Astrocyte (in vitro differentiated cells and primary cell): ENCODE measurements at regions not wholly inside any gene's neighbourhood (a gene's known extent, or its start where the extent isn't known, plus 50 kb on each side); places are given as distances from the start of the nearest gene placed in this dataset.

Source experiments
- DNase-seq: peaks from one replicate; pipeline ENCODE4 v3.0.0-alpha.2; 2010; ENCODE audit warnings: low read depth
- FAIRE-seq: peaks from 2 replicates; lab custom pipeline; 2011; peaks lifted over from hg19 to GRCh38; lab: Jason Lieb, UNC
- H2AFZ ChIP-seq: 2 replicates; pipeline ENCODE4 v1.6.0; 2012; ENCODE audit warnings: low read depth, low read length, inconsistent platforms
- H3K27ac ChIP-seq: 2 replicates; pipeline ENCODE4 v1.5.1; 2011; ENCODE audit warnings: low read depth, low read length, inconsistent platforms
- H3K27me3 ChIP-seq: 2 replicates; pipeline ENCODE4 v1.6.0; 2011; ENCODE audit warnings: low read length, inconsistent platforms; ENCODE audit not compliant: insufficient read depth
- H3K36me3 ChIP-seq: 2 replicates; pipeline ENCODE4 v1.5.1; 2011; ENCODE audit warnings: low read length, inconsistent platforms; ENCODE audit not compliant: insufficient read depth
- H3K4me1 ChIP-seq: 2 replicates; pipeline ENCODE4 v1.5.1; 2011; ENCODE audit warnings: low read length, inconsistent platforms; ENCODE audit not compliant: insufficient read depth
- H3K4me2 ChIP-seq: 2 replicates; pipeline ENCODE4 v1.6.0; 2012; ENCODE audit warnings: low read length, inconsistent platforms
- H3K4me3 ChIP-seq: 2 replicates; pipeline ENCODE4 v1.5.1; 2011; ENCODE audit warnings: low read depth, mild to moderate bottlenecking, low read length, inconsistent platforms; ENCODE audit not compliant: insufficient read depth
- H3K79me2 ChIP-seq: 2 replicates; pipeline ENCODE4 v1.6.0; 2012; ENCODE audit warnings: mild to moderate bottlenecking, low read length, inconsistent platforms; ENCODE audit not compliant: insufficient read depth
- H3K9ac ChIP-seq: 2 replicates; pipeline ENCODE4 v1.6.0; 2012; ENCODE audit warnings: mild to moderate bottlenecking, low read length, inconsistent platforms
- H3K9me3 ChIP-seq: 2 replicates; pipeline ENCODE4 v1.5.1; 2012; ENCODE audit warnings: low read depth, mild to moderate bottlenecking, low read length, inconsistent platforms; ENCODE audit not compliant: insufficient read depth
- H4K20me1 ChIP-seq: 2 replicates; pipeline ENCODE4 v1.6.0; 2012; ENCODE audit warnings: low read length, inconsistent platforms; ENCODE audit not compliant: insufficient read depth
- H3K27ac Mint-ChIP-seq: one replicate; pipeline ENCODE4 v1.8.0; 2021; ENCODE audit warnings: mild to moderate bottlenecking, mixed read lengths; ENCODE audit not compliant: unreplicated experiment
- H3K27me3 Mint-ChIP-seq: one replicate; pipeline ENCODE4 v1.8.0; 2021; ENCODE audit warnings: low read depth, mixed read lengths; ENCODE audit not compliant: unreplicated experiment
- H3K36me3 Mint-ChIP-seq: one replicate; pipeline ENCODE4 v1.8.0; 2021; ENCODE audit warnings: low read depth, mixed read lengths; ENCODE audit not compliant: unreplicated experiment
- H3K4me1 Mint-ChIP-seq: one replicate; pipeline ENCODE4 v1.8.0; 2021; ENCODE audit warnings: low read depth, mixed read lengths; ENCODE audit not compliant: unreplicated experiment
- H3K4me3 Mint-ChIP-seq: one replicate; pipeline ENCODE4 v1.8.0; 2021; ENCODE audit warnings: mild to moderate bottlenecking, moderate library complexity, mixed read lengths; ENCODE audit not compliant: unreplicated experiment
- H3K9me3 Mint-ChIP-seq: one replicate; pipeline ENCODE4 v1.8.0; 2021; ENCODE audit warnings: mild to moderate bottlenecking, mixed read lengths; ENCODE audit not compliant: unreplicated experiment
- CTCF ChIP-seq: IDR thresholded peaks from 2 replicates; pipeline ENCODE4 v1.5.1; 2011; ENCODE audit warnings: low read depth, mild to moderate bottlenecking, inconsistent platforms, low read length, moderate library complexity; ENCODE audit not compliant: insufficient read depth
- EZH2 ChIP-seq: IDR thresholded peaks from 2 replicates; pipeline ENCODE4 v1.6.1; 2012; ENCODE audit warnings: mild to moderate bottlenecking, low read length, inconsistent platforms; ENCODE audit not compliant: insufficient read depth

- H3K4me2 ChIP-seq = no peak overlapping the region
- H3K4me3 ChIP-seq = no peak overlapping the region
- no peak overlapping the region for H3K27ac ChIP-seq
- Mint-ChIP-seq H3K27ac (no peak overlapping the region), H3K4me1 (peaks cover 11% of the 10 kb centered on the region), H3K4me3 (no peak overlapping the region), H3K36me3 (no peaks in the 10 kb centered on the region), H3K9me3 (peaks cover 10% of the 10 kb centered on the region), H3K27me3 (peaks cover 5% of the 10 kb centered on the region)
- H3K36me3 ChIP-seq = no peaks in the 10 kb centered on the region
- TF ChIP-seq EZH2 = no peak
- TF ChIP-seq CTCF = no peak
- no peaks in the 10 kb centered on the region for H4K20me1 ChIP-seq
- no peak overlapping the region for H2AFZ ChIP-seq
- peaks cover 21% of the 10 kb centered on the region for H3K4me1 ChIP-seq
- FAIRE-seq (no peak), DNase-seq (no peak)
- no peaks in the 10 kb centered on the region for H3K9me3 ChIP-seq
- H3K79me2 ChIP-seq = no peaks in the 10 kb centered on the region
- no peak overlapping the region for H3K9ac ChIP-seq
- H3K27me3 ChIP-seq = no peaks in the 10 kb centered on the region
Measured at GRCh38 chr6:3587660-3588059, 130.8 kb upstream of the SLC22A23 start.

GRCh38 chr6:3585320-3585935 is 128.6 kb upstream of the SLC22A23 start:
- H2AFZ ChIP-seq = no peak overlapping the region
- peak; percentile 75 for DNase-seq
- no peak for TF ChIP-seq CTCF
- no peak for TF ChIP-seq EZH2
- no peak overlapping the region for H3K4me3 ChIP-seq
- H3K27me3 Mint-ChIP-seq = peaks cover 1% of the 10 kb centered on the region
- H3K9me3 Mint-ChIP-seq = peaks cover 10% of the 10 kb centered on the region
- no peak for FAIRE-seq
- peaks cover 3% of the 10 kb centered on the region for H3K27me3 ChIP-seq
- H3K36me3 ChIP-seq = no peaks in the 10 kb centered on the region
- H3K27ac ChIP-seq = peak overlapping the region; percentile 49
- H3K4me1 Mint-ChIP-seq = peaks cover 8% of the 10 kb centered on the region
- H3K4me2 ChIP-seq = peak overlapping the region; percentile 30
- H4K20me1 ChIP-seq = no peaks in the 10 kb centered on the region
- H3K27ac Mint-ChIP-seq = no peak overlapping the region
- no peak overlapping the region for H3K9ac ChIP-seq
- H3K4me1 ChIP-seq = peaks cover 11% of the 10 kb centered on the region
- no peak overlapping the region for H3K4me3 Mint-ChIP-seq
- no peaks in the 10 kb centered on the region for H3K79me2 ChIP-seq
- no peaks in the 10 kb centered on the region for H3K36me3 Mint-ChIP-seq
- no peaks in the 10 kb centered on the region for H3K9me3 ChIP-seq

- peak; percentile 8 for DNase-seq
Measured at GRCh38 chr6:3584606-3585005, 127.8 kb upstream of the SLC22A23 start.

More at GRCh38 chr6:3584606-3585005, 127.8 kb upstream of the SLC22A23 start:
- Histone ChIP-seq H4K20me1 (no peaks in the 10 kb centered on the region), H3K4me2 (peak overlapping the region; percentile 53), H2AFZ (no peak overlapping the region), H3K9me3 (no peaks in the 10 kb centered on the region), H3K79me2 (no peaks in the 10 kb centered on the region), H3K4me3 (no peak overlapping the region), H3K9ac (no peak overlapping the region), H3K4me1 (peaks cover 11% of the 10 kb centered on the region), H3K36me3 (no peaks in the 10 kb centered on the region), H3K27ac (no peak overlapping the region), H3K27me3 (peaks cover 3% of the 10 kb centered on the region)
- Mint-ChIP-seq H3K27ac (no peak overlapping the region), H3K36me3 (no peaks in the 10 kb centered on the region), H3K27me3 (peaks cover 3% of the 10 kb centered on the region), H3K9me3 (peaks cover 10% of the 10 kb centered on the region), H3K4me1 (peaks cover 8% of the 10 kb centered on the region), H3K4me3 (no peak overlapping the region)
- FAIRE-seq = no peak
- TF ChIP-seq CTCF (no peak), EZH2 (no peak)
